Ovary (tissue), 3 donors: ENCODE measurements at regions not wholly inside any gene's neighbourhood (a gene's known extent, or its start where the extent isn't known, plus 50 kb on each side); places are given as distances from the start of the nearest gene placed in this dataset.

ENCODE experiments used
- CTCF ChIP-seq, 3 donors: fragments of 450-650 bp in 2 of 3; fragments of 200-600 bp in 1 of 3; IDR thresholded peaks; one replicate each; pipeline versions ENCODE4 v1.5.1 to v1.8.0; 2016 to 2022; ENCODE audit warnings: antibody characterized with exemption in 3 of 3, mild to moderate bottlenecking in 1 of 3
- POLR2A ChIP-seq: fragments of 450-650 bp; IDR thresholded peaks from one replicate; pipeline ENCODE4 v1.6.1; 2017; ENCODE audit warnings: antibody characterized with exemption, mild to moderate bottlenecking, moderate library complexity
- donor health status: DM: no; HTN: no; CAD: no.

DNA sequence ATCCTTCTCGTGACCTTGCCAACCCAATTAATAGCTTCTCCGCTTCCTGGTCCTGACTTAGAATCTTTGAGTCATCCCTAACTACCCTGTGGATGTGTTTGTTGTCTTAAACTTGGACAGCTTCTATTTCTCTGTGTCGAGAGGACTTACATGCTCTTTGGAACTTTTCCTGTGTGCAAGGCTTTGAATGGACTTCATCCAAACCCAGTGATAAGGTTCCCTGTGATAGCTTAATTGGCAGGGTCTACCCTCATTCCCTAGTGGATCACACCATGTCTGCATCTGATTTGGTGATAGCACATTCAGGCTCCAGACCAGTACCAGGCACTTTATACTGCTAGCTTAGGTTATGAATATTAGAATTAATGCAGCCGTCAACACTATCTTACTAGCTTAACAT is 378.2 kb upstream of the KAZN start:
- TF ChIP-seq CTCF (IDR thresholded peaks at IDR 0.05) (no peak), POLR2A (no peak)
